ENCODE measurements at regions not wholly inside any gene's neighbourhood (a gene's known extent, or its start where the extent isn't known, plus 50 kb on each side); places are given as distances from the start of the nearest gene placed in this dataset.

DNA sequence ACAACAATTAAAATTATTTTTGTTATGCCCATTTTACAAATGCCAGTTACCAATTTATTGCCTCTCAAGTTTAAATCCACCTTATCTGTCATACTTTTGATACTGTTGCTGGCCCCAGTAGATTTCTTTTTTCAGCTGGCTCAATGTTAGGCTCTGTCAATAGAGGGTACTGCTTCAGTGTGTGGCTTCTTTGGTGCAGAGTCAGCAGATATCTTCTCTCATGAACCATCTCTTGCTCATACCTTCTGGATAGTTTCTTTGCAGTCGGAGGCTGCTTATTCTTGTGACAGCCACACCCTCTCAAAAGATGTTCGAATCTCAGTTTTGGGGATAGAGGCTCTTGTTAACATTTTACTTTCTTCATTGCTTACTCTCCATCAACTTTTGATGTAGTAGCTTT is 849.9 kb upstream of the SEMA6A start:
- Histone ChIP-seq H3K27ac (ENCODE audit: control insufficient read depth, insufficient read depth) (no peak overlapping the region), H4K20me1 (ENCODE audit: control insufficient read depth, insufficient read depth) (no peaks in the 10 kb centered on the region), H3K4me3 (no peak overlapping the region), H3K4me2 (ENCODE audit: control insufficient read depth, insufficient read depth) (no peak overlapping the region), H2AFZ (ENCODE audit: control insufficient read depth, low read depth, low read length) (no peak overlapping the region), H3K36me3 (ENCODE audit: control insufficient read depth in 2 of 2, insufficient read depth in 2 of 2, low read length in 1 of 2) (no peaks in the 10 kb centered on the region), H3K9me3 (replicated peaks; ENCODE audit: control insufficient read depth, insufficient read depth, low read length) (no peaks in the 10 kb centered on the region), H3K9ac (ENCODE audit: control insufficient read depth, insufficient read depth, low read length) (no peak overlapping the region), H3K79me2 (ENCODE audit: control insufficient read depth, insufficient read depth, low read length) (no peaks in the 10 kb centered on the region), H3K4me1 (ENCODE audit: control insufficient read depth, insufficient read depth, low read length) (no peaks in the 10 kb centered on the region), H3K27me3 (replicated peaks in 1 of 2; ENCODE audit: control insufficient read depth in 2 of 2, insufficient read depth in 2 of 2, low read length in 1 of 2) (no peaks in the 10 kb centered on the region)
- TF ChIP-seq, protein P1, sequence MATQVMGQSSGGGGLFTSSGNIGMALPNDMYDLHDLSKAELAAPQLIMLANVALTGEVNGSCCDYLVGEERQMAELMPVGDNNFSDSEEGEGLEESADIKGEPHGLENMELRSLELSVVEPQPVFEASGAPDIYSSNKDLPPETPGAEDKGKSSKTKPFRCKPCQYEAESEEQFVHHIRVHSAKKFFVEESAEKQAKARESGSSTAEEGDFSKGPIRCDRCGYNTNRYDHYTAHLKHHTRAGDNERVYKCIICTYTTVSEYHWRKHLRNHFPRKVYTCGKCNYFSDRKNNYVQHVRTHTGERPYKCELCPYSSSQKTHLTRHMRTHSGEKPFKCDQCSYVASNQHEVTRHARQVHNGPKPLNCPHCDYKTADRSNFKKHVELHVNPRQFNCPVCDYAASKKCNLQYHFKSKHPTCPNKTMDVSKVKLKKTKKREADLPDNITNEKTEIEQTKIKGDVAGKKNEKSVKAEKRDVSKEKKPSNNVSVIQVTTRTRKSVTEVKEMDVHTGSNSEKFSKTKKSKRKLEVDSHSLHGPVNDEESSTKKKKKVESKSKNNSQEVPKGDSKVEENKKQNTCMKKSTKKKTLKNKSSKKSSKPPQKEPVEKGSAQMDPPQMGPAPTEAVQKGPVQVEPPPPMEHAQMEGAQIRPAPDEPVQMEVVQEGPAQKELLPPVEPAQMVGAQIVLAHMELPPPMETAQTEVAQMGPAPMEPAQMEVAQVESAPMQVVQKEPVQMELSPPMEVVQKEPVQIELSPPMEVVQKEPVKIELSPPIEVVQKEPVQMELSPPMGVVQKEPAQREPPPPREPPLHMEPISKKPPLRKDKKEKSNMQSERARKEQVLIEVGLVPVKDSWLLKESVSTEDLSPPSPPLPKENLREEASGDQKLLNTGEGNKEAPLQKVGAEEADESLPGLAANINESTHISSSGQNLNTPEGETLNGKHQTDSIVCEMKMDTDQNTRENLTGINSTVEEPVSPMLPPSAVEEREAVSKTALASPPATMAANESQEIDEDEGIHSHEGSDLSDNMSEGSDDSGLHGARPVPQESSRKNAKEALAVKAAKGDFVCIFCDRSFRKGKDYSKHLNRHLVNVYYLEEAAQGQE (IDR thresholded peaks at IDR 0.05; ENCODE audit: low read depth, low read length) = no peak
- TF ChIP-seq, protein P2, sequence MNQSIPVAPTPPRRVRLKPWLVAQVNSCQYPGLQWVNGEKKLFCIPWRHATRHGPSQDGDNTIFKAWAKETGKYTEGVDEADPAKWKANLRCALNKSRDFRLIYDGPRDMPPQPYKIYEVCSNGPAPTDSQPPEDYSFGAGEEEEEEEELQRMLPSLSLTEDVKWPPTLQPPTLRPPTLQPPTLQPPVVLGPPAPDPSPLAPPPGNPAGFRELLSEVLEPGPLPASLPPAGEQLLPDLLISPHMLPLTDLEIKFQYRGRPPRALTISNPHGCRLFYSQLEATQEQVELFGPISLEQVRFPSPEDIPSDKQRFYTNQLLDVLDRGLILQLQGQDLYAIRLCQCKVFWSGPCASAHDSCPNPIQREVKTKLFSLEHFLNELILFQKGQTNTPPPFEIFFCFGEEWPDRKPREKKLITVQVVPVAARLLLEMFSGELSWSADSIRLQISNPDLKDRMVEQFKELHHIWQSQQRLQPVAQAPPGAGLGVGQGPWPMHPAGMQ (IDR thresholded peaks at IDR 0.05; ENCODE audit: borderline replicate concordance) = no peak
- no peak for TF ChIP-seq NFYB (IDR thresholded peaks at IDR 0.05; ENCODE audit: insufficient read depth, low read depth, low read length)
- intact Hi-C loops (cut with micrococcal nuclease; ENCODE audit: unreplicated experiment) = no loop called here
- no TSS peak for BruUV-seq (replicated peaks)
- ATAC-seq (no peak), FAIRE-seq (no peak), DNase-seq (ENCODE audit: low read depth, low spot score) (no peak)
- in situ Hi-C loops (cut with MboI) = no loop called here
- ChIA-PET POLR2A (no interaction called here), SMC1A (ENCODE audit: uncharacterized antibody, unreplicated experiment) (no interaction called here), RAD21 (ENCODE audit: unreplicated experiment) (no interaction called here), CTCF (interaction anchor here (1.7 kb wide), 1 partner anchor 30 kb away, joined by 6 read pairs; no protein-coding TSS in a partner anchor)
- WGBS (ENCODE audit: insufficient coverage, insufficient replicate concordance, low lambda C conversion rate, missing lambda C conversion rate) = 11% methylated on average over 2 of the region's 2 CpGs

Measured in GM12878 (cell line).